Endothelial cell of umbilical vein (primary cell): ENCODE measurements at regions not wholly inside any gene's neighbourhood (a gene's known extent, or its start where the extent isn't known, plus 50 kb on each side); places are given as distances from the start of the nearest gene placed in this dataset.

ENCODE experiments used
- BruUV-seq: library from RNA; stranded (reverse); fragments of 400-500 nt; replicated peaks from 2 replicates; lab custom pipeline; 2021; lab: Mats Ljungman, UMichigan
- CTCF ChIA-PET: fragments of 300-600, 350-600 bp; sonication (Branson Sonifier 250); formaldehyde crosslinking; loops from one replicate; lab custom pipeline; 2021; ENCODE audit warnings: antibody characterized with exemption, inconsistent platforms; lab: Charles Lee
- POLR2A ChIA-PET: fragments of 300-600, 350-600 bp; sonication (Branson Sonifier 250); formaldehyde crosslinking; loops from one replicate; lab custom pipeline; 2021; ENCODE audit warnings: antibody characterized with exemption, inconsistent platforms; lab: Charles Lee
- DNase-seq: peaks from one replicate; pipeline ENCODE4 v3.0.0-alpha.2; 2011; ENCODE audit warnings: low read depth, low spot score
- FAIRE-seq: peaks from 2 replicates; lab custom pipeline; 2011; peaks lifted over from hg19 to GRCh38; lab: Jason Lieb, UNC
- H2AFZ ChIP-seq: 2 replicates; pipeline ENCODE4 v1.6.0; 2012; ENCODE audit warnings: low read depth, low read length, control low read depth, inconsistent platforms
- H3K27ac ChIP-seq: 2 replicates; pipeline ENCODE4 v1.5.1; 2011; ENCODE audit warnings: low read depth, mild to moderate bottlenecking, control low read depth, low read length, moderate library complexity; ENCODE audit not compliant: insufficient read depth
- H3K27me3 ChIP-seq, 2 experiments: 2 replicates each; pipeline versions ENCODE4 v1.6.0 to v1.6.1; 2011; ENCODE audit warnings: low read length in 2 of 2, mixed read lengths in 1 of 2; ENCODE audit not compliant: control insufficient read depth in 2 of 2, insufficient read depth in 2 of 2
- H3K36me3 ChIP-seq, 2 experiments: 2 replicates in 1 of 2; 3 replicates in 1 of 2; pipeline ENCODE4 v1.5.1; 2011; ENCODE audit warnings: low read length in 2 of 2, mild to moderate bottlenecking in 1 of 2, moderate library complexity in 1 of 2; ENCODE audit not compliant: control insufficient read depth in 2 of 2, insufficient read depth in 2 of 2; ENCODE audit errors: extremely low read depth in 1 of 2
- H3K4me1 ChIP-seq: 3 replicates; pipeline ENCODE4 v1.5.1; 2011; ENCODE audit warnings: mild to moderate bottlenecking, low read length; ENCODE audit not compliant: control insufficient read depth, insufficient read depth; ENCODE audit errors: extremely low read depth
- H3K4me2 ChIP-seq: 2 replicates; pipeline ENCODE4 v1.6.1; 2011; ENCODE audit warnings: low read length, control low read depth, mixed read lengths; ENCODE audit not compliant: insufficient read depth
- H3K4me3 ChIP-seq, 3 experiments: fragments of 200-600 bp in 1 of 3; sonication (generic), shearing (Covaris generic) in 1 of 3; replicated peaks in 1 of 3; 2 replicates each; pipeline ENCODE4 v1.5.1; 2011 to 2016; ENCODE audit warnings: control low read depth in 3 of 3, low read length in 3 of 3, mild to moderate bottlenecking in 2 of 3, inconsistent platforms in 1 of 3, low read depth in 1 of 3, moderate library complexity in 1 of 3; ENCODE audit not compliant: insufficient read depth in 1 of 3
- H3K79me2 ChIP-seq: 2 replicates; pipeline ENCODE4 v1.6.0; 2012; ENCODE audit warnings: low read length, inconsistent platforms; ENCODE audit not compliant: control insufficient read depth, insufficient read depth
- H3K9ac ChIP-seq: replicated peaks from 2 replicates; pipeline ENCODE3; 2011; ENCODE audit warnings: low read length, control low read depth; ENCODE audit not compliant: insufficient read depth; ENCODE audit errors: extremely low read depth
- H3K9me1 ChIP-seq: replicated peaks from 3 replicates; pipeline ENCODE4 v1.6.0; 2011; ENCODE audit warnings: mild to moderate bottlenecking, low read length; ENCODE audit not compliant: control insufficient read depth, insufficient read depth; ENCODE audit errors: extremely low read depth
- H3K9me3 ChIP-seq: replicated peaks from 2 replicates; pipeline ENCODE4 v1.5.1; 2012; ENCODE audit warnings: low read length, inconsistent platforms; ENCODE audit not compliant: control insufficient read depth, insufficient read depth
- H4K20me1 ChIP-seq: replicated peaks from 2 replicates; pipeline ENCODE3; 2011; ENCODE audit warnings: mild to moderate bottlenecking, low read length; ENCODE audit not compliant: control insufficient read depth, insufficient read depth; ENCODE audit errors: extremely low read depth
- EZH2 ChIP-seq: IDR thresholded peaks from 2 replicates; pipeline ENCODE4 v1.6.1; 2012; ENCODE audit warnings: borderline replicate concordance, low read depth, mild to moderate bottlenecking, moderate library complexity, low read length, inconsistent platforms; ENCODE audit not compliant: severe bottlenecking
- FOS ChIP-seq: IDR thresholded peaks from 2 replicates; pipeline ENCODE4 v1.6.1; 2011; ENCODE audit warnings: mild to moderate bottlenecking, low read length, moderate library complexity, borderline replicate concordance; ENCODE audit not compliant: insufficient read depth
- GATA2 ChIP-seq: IDR thresholded peaks from 2 replicates; pipeline ENCODE4 v1.7.0; 2011; ENCODE audit warnings: low read depth, mild to moderate bottlenecking, moderate library complexity, mixed read lengths, low read length; ENCODE audit not compliant: insufficient read length, insufficient read depth
- JUN ChIP-seq: IDR thresholded peaks from 2 replicates; pipeline ENCODE4 v1.6.1; 2011; ENCODE audit warnings: borderline replicate concordance, low read depth; ENCODE audit not compliant: insufficient read length, insufficient read depth
- MYC ChIP-seq: IDR thresholded peaks from one replicate; pipeline ENCODE4 v1.6.1; 2011; ENCODE audit warnings: mild to moderate bottlenecking, low read depth, low read length
- POLR2A ChIP-seq: IDR thresholded peaks from 2 replicates; pipeline ENCODE4 v1.6.1; 2012; ENCODE audit warnings: low read depth, mild to moderate bottlenecking, control low read depth, low read length
- POLR2AphosphoS5 ChIP-seq: IDR thresholded peaks from 2 replicates; pipeline ENCODE4 v1.6.1; 2012; ENCODE audit warnings: low read depth, mild to moderate bottlenecking, control low read depth, low read length, moderate library complexity; ENCODE audit not compliant: insufficient read depth
- dilution Hi-C: fragments of 300-500 bp; cut with MboI; formaldehyde crosslinking; loops from one replicate; pipeline ENCODE4 v1.15.0; 2019; ENCODE audit warnings: low sequenced_read_pairs; ENCODE audit not compliant: extremely low pct_ligation_motif_present
- intact Hi-C: fragments of 100-400 bp; cut with micrococcal nuclease; formaldehyde crosslinking; loops from one replicate; pipeline ENCODE4 v1.10.0; 2022
- TF ChIP-seq, protein P1 (sequence below), 2 donors: IDR thresholded peaks; 1 replicate in 1 of 2; 2 replicates in 1 of 2; pipeline ENCODE4 v1.5.1; 2011; ENCODE audit warnings: low read length in 2 of 2, mild to moderate bottlenecking in 2 of 2, moderate library complexity in 2 of 2, control low read depth in 1 of 2, inconsistent platforms in 1 of 2, low read depth in 1 of 2; ENCODE audit not compliant: insufficient read depth in 1 of 2; ENCODE audit errors: extremely low read depth in 1 of 2
- TF ChIP-seq, protein P2 (sequence below): IDR thresholded peaks from 2 replicates; pipeline ENCODE4 v1.6.1; 2011; ENCODE audit not compliant: insufficient read depth, insufficient read length

DNA sequence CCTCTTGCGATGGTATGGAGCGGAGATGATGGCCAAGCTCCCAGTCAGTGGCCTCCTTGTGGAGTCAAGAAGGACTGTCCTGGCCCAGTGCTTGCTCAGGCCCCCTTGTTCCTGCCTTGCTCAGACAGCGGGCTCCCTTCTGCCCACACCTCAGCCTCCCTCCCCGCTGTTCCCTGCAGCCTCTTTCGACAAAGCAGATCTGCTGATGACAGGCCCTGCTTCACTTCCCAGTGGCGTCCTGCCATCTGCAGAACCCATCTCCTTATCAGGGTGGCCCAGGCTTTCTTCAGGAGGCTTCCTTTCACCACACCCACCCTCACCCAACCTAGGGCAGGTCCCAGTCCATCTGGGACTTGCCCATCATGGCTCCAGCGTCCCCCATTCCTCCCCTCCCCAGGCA lies 80.0 kb downstream of the CLDN34 start:
- Histone ChIP-seq H3K9ac (peak overlapping the region; percentile 69), H3K36me3 (no peaks in the 10 kb centered on the region), H3K79me2 (peaks cover 54% of the 10 kb centered on the region), H3K27ac (peak overlapping the region; percentile 89), H4K20me1 (no peaks in the 10 kb centered on the region), H2AFZ (no peak overlapping the region), H3K4me1 (peaks cover 74% of the 10 kb centered on the region), H3K9me1 (no peaks in the 10 kb centered on the region), H3K4me3 (no peak overlapping the region), H3K4me2 (peak overlapping the region; percentile 72), H3K9me3 (no peaks in the 10 kb centered on the region), H3K27me3 (no peaks in the 10 kb centered on the region)
- ChIA-PET POLR2A (no interaction called here), CTCF (no interaction called here)
- TF ChIP-seq MYC = no peak
- TF ChIP-seq, protein P1, sequence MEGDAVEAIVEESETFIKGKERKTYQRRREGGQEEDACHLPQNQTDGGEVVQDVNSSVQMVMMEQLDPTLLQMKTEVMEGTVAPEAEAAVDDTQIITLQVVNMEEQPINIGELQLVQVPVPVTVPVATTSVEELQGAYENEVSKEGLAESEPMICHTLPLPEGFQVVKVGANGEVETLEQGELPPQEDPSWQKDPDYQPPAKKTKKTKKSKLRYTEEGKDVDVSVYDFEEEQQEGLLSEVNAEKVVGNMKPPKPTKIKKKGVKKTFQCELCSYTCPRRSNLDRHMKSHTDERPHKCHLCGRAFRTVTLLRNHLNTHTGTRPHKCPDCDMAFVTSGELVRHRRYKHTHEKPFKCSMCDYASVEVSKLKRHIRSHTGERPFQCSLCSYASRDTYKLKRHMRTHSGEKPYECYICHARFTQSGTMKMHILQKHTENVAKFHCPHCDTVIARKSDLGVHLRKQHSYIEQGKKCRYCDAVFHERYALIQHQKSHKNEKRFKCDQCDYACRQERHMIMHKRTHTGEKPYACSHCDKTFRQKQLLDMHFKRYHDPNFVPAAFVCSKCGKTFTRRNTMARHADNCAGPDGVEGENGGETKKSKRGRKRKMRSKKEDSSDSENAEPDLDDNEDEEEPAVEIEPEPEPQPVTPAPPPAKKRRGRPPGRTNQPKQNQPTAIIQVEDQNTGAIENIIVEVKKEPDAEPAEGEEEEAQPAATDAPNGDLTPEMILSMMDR (IDR thresholded peaks at IDR 0.05; ENCODE audit: extremely low read depth in 1 of 2, insufficient read depth in 1 of 2, low read depth in 1 of 2, low read length in 2 of 2) = peak in 1 of 2 donors; percentile 3
- FAIRE-seq (no peak), DNase-seq (no peak)
- intact Hi-C loops (no loop called here), dilution Hi-C loops (no loop called here)
- no TSS peak for BruUV-seq

DNA sequence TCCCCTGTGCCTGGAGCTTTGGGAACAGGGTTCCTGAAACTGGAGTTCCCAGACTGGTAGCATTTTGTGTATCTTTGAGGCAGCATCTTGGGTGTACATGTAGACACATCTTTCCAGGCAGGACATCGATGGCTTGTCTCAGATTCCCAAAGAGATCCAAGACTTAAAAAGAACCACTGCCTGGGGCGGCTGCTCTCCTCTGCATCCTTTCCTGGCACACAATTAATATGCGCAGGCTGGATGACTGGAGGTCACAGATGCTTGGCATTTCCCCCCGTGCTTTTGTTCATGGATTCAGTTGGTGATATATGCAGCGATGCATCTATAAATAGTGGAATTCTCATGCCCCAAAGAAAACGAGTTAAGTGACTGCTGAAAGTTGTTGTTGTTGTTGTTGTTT lies 80.5 kb downstream of the CLDN34 start:
- intact Hi-C loops (loop anchor here (1.0 kb wide), 2 partner anchors 30 to 36 kb away; no protein-coding TSS in a partner anchor), dilution Hi-C loops (no loop called here)
- H3K9me3 ChIP-seq = no peaks in the 10 kb centered on the region
- no peak overlapping the region for H2AFZ ChIP-seq
- H3K4me1 ChIP-seq = peaks cover 79% of the 10 kb centered on the region
- H3K79me2 ChIP-seq = peaks cover 56% of the 10 kb centered on the region
- BruUV-seq = TSS peak; percentile 93
- H3K9ac ChIP-seq = peak overlapping the region; percentile 69
- peak; percentile 40 for DNase-seq
- peak overlapping the region; percentile 72 for H3K4me2 ChIP-seq
- ChIA-PET CTCF (no interaction called here), POLR2A (interaction anchor here (1.6 kb wide), 1 partner anchor 44 kb away, joined by 3 read pairs; no protein-coding TSS in a partner anchor)
- H3K4me3 ChIP-seq = peak overlapping the region in 1 of 3 experiments; percentile 11
- H3K27me3 ChIP-seq = no peaks in the 10 kb centered on the region
- no peak for TF ChIP-seq GATA2
- TF ChIP-seq EZH2 = no peak
- TF ChIP-seq JUN = no peak
- TF ChIP-seq, protein P2, sequence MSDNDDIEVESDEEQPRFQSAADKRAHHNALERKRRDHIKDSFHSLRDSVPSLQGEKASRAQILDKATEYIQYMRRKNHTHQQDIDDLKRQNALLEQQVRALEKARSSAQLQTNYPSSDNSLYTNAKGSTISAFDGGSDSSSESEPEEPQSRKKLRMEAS = no peak
- TF ChIP-seq FOS = no peak
- TF ChIP-seq, protein P1 (IDR thresholded peaks at IDR 0.05; ENCODE audit: extremely low read depth in 1 of 2, insufficient read depth in 1 of 2, low read depth in 1 of 2, low read length in 2 of 2) = no peak
- no peak for TF ChIP-seq POLR2AphosphoS5
- TF ChIP-seq MYC = no peak
- TF ChIP-seq POLR2A = no peak
- H3K36me3 ChIP-seq = no peaks in the 10 kb centered on the region
- no peaks in the 10 kb centered on the region for H3K9me1 ChIP-seq
- H3K27ac ChIP-seq = peak overlapping the region; percentile 89
- no peaks in the 10 kb centered on the region for H4K20me1 ChIP-seq
- FAIRE-seq = no peak
